Loucy (cell line): ENCODE measurements at regions not wholly inside any gene's neighbourhood (a gene's known extent, or its start where the extent isn't known, plus 50 kb on each side); places are given as distances from the start of the nearest gene placed in this dataset.

Experiments used
- H2AFZ ChIP-seq: fragments of 200-600 bp; sonication (generic); 2 replicates; pipeline ENCODE4 v1.6.0; 2016; ENCODE audit warnings: antibody characterized with exemption, mild to moderate bottlenecking, low read length, moderate library complexity
- H3F3A ChIP-seq: fragments of 200-600 bp; 2 replicates; pipeline ENCODE4 v1.6.0; 2016; ENCODE audit warnings: antibody characterized with exemption, low read depth, mild to moderate bottlenecking
- H3K27me3 ChIP-seq: fragments of 200-600 bp; sonication (generic); 2 replicates; pipeline ENCODE4 v1.6.1; 2014; ENCODE audit warnings: low read length, mild to moderate bottlenecking; ENCODE audit not compliant: insufficient read depth, poor library complexity, severe bottlenecking
- H3K36me3 ChIP-seq: fragments of 200-600 bp; sonication (generic); 2 replicates; pipeline ENCODE4 v1.6.1; 2016; ENCODE audit warnings: low read length; ENCODE audit not compliant: insufficient read depth
- H3K4me1 ChIP-seq: fragments of 200-600 bp; sonication (generic); 2 replicates; pipeline ENCODE4 v1.5.1; 2014; ENCODE audit warnings: low read length, mild to moderate bottlenecking; ENCODE audit not compliant: insufficient read depth, poor library complexity, severe bottlenecking
- H3K4me2 ChIP-seq: fragments of 200-600 bp; sonication (generic); 2 replicates; pipeline ENCODE4 v1.6.0; 2014; ENCODE audit warnings: antibody characterized with exemption, low read length, low read depth, mild to moderate bottlenecking; ENCODE audit not compliant: poor library complexity, severe bottlenecking
- H3K4me3 ChIP-seq: fragments of 200-600 bp; sonication (generic); 2 replicates; pipeline ENCODE4 v1.5.1; 2014; ENCODE audit warnings: low read length, mild to moderate bottlenecking, mixed read lengths; ENCODE audit not compliant: poor library complexity, severe bottlenecking
- H3K79me2 ChIP-seq: fragments of 200-600 bp; sonication (generic); 2 replicates; pipeline ENCODE4 v1.6.1; 2014; ENCODE audit warnings: low read length; ENCODE audit not compliant: insufficient read depth
- H3K9ac ChIP-seq: fragments of 200-600 bp; sonication (generic); 2 replicates; pipeline ENCODE4 v1.6.0; 2014; ENCODE audit warnings: mild to moderate bottlenecking, low read depth, low read length, moderate library complexity; ENCODE audit not compliant: poor library complexity, severe bottlenecking
- H3K9me2 ChIP-seq: fragments of 200-600 bp; sonication (generic); replicated peaks from 2 replicates; pipeline ENCODE4 v1.6.1; 2016; ENCODE audit warnings: low read depth, low read length, mixed read lengths
- H3K9me3 ChIP-seq: fragments of 200-600 bp; sonication (generic); 2 replicates; pipeline ENCODE4 v1.6.1; 2014; ENCODE audit warnings: mild to moderate bottlenecking, antibody characterized with exemption, low read length, low read depth; ENCODE audit not compliant: insufficient read depth
- H4K20me1 ChIP-seq: fragments of 200-600 bp; sonication (generic); 2 replicates; pipeline ENCODE4 v1.6.0; 2014; ENCODE audit warnings: antibody characterized with exemption, low read length, mild to moderate bottlenecking; ENCODE audit not compliant: insufficient read depth, poor library complexity, severe bottlenecking
- CTCF ChIP-seq: fragments of 200-600 bp; sonication (generic); conservative IDR thresholded peaks from 2 replicates; pipeline ENCODE4 v1.5.1; 2014; ENCODE audit warnings: mild to moderate bottlenecking, antibody characterized with exemption, low read length
- EZH2phosphoT487 ChIP-seq: fragments of 200-600 bp; IDR thresholded peaks from 2 replicates; pipeline ENCODE4 v1.6.1; 2018; ENCODE audit warnings: antibody characterized with exemption, mild to moderate bottlenecking, moderate library complexity, borderline replicate concordance

GRCh38 chr4:79842162-79842561 lies 230.9 kb downstream of the ANTXR2 start:
- no peak overlapping the region for H3K4me2 ChIP-seq
- H3K9me3 ChIP-seq = peaks cover 25% of the 10 kb centered on the region
- no peaks in the 10 kb centered on the region for H3K9me2 ChIP-seq
- H3K79me2 ChIP-seq = no peaks in the 10 kb centered on the region
- H4K20me1 ChIP-seq = no peaks in the 10 kb centered on the region
- no peaks in the 10 kb centered on the region for H3F3A ChIP-seq
- no peaks in the 10 kb centered on the region for H3K36me3 ChIP-seq
- no peak for TF ChIP-seq EZH2phosphoT487
- no peak for TF ChIP-seq CTCF
- H3K27me3 ChIP-seq = no peaks in the 10 kb centered on the region
- no peak overlapping the region for H3K4me3 ChIP-seq
- no peak overlapping the region for H2AFZ ChIP-seq
- H3K4me1 ChIP-seq = no peaks in the 10 kb centered on the region
- no peak overlapping the region for H3K9ac ChIP-seq

GRCh38 chr4:79833857-79834256 lies 239.2 kb downstream of the ANTXR2 start:
- Histone ChIP-seq H4K20me1 (no peaks in the 10 kb centered on the region), H3K79me2 (no peaks in the 10 kb centered on the region), H3K9ac (no peak overlapping the region), H3K4me2 (no peak overlapping the region), H3K27me3 (no peaks in the 10 kb centered on the region), H3F3A (no peaks in the 10 kb centered on the region), H3K9me3 (peaks cover 4% of the 10 kb centered on the region; the same call in 1 of the 2 replicates), H2AFZ (no peak overlapping the region; the same call in 1 of the 2 replicates), H3K36me3 (no peaks in the 10 kb centered on the region), H3K9me2 (no peaks in the 10 kb centered on the region), H3K4me3 (no peak overlapping the region), H3K4me1 (peaks cover 5% of the 10 kb centered on the region)
- TF ChIP-seq EZH2phosphoT487 = no peak
- TF ChIP-seq CTCF = no peak

- Histone ChIP-seq H3K4me3 (no peak overlapping the region), H3K9me2 (no peaks in the 10 kb centered on the region), H3K9me3 (peaks cover 1% of the 10 kb centered on the region; the same call in 1 of the 2 replicates), H4K20me1 (no peaks in the 10 kb centered on the region), H3K4me1 (peaks cover 5% of the 10 kb centered on the region), H3K79me2 (no peaks in the 10 kb centered on the region), H3K4me2 (no peak overlapping the region), H2AFZ (no peak overlapping the region; the same call in 1 of the 2 replicates), H3K36me3 (no peaks in the 10 kb centered on the region), H3K27me3 (no peaks in the 10 kb centered on the region), H3F3A (no peaks in the 10 kb centered on the region), H3K9ac (no peak overlapping the region)
- TF ChIP-seq CTCF = no peak
- no peak for TF ChIP-seq EZH2phosphoT487
These were observed 241.1 kb downstream of the ANTXR2 start for GRCh38 chr4:79831701-79832514.
